ENCODE measurements at regions not wholly inside any gene's neighbourhood (a gene's known extent, or its start where the extent isn't known, plus 50 kb on each side); places are given as distances from the start of the nearest gene placed in this dataset.
"Not testable (repeated sequence)": the region's sequence is repeated elsewhere in the genome, so short reads cannot be mapped to it uniquely, and the experiment has no call there.

DNA sequence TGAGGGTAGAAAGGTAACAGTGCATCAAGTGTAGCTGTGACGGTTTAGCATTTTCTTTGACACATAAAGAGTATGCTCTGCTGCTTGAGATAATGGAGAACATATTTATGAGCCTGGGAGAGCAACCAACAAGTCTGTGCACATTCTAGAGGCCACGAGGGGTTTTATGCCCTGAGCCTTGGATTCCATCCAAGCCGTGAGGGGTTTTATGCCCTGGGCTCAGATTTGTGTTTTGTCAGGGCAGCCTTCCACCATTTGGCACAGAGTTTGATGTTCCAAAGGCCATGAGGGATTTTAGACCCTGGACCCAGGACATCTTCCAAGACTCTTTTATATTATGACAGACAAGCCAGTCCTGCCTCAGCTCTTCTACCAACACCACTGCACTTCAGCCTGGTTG, 106.4 kb downstream of the ZNF486 start:
- no peaks in the 10 kb centered on the region for H3K9me3 ChIP-seq (ENCODE audit: control insufficient read depth, low read depth, low read length)
- no peaks in the 10 kb centered on the region for H3K36me3 ChIP-seq (ENCODE audit: control insufficient read depth, insufficient read depth, low read length)
- no peaks in the 10 kb centered on the region for H3K27me3 ChIP-seq (ENCODE audit: control insufficient read depth, insufficient read depth, low read length)
- no peak overlapping the region for H3K4me3 ChIP-seq (ENCODE audit: low read length)
- no peaks in the 10 kb centered on the region for H3K4me1 ChIP-seq (ENCODE audit: control insufficient read depth, insufficient read depth, low read length)
- no CpG with 5 or more reads among the region's 3 CpGs for WGBS (ENCODE audit: insufficient coverage, low lambda C conversion rate)
- no peak overlapping the region for H3K27ac ChIP-seq (ENCODE audit: low read length)
- DNase-seq: peak in 1 of 2 donors; percentile 47

DNA sequence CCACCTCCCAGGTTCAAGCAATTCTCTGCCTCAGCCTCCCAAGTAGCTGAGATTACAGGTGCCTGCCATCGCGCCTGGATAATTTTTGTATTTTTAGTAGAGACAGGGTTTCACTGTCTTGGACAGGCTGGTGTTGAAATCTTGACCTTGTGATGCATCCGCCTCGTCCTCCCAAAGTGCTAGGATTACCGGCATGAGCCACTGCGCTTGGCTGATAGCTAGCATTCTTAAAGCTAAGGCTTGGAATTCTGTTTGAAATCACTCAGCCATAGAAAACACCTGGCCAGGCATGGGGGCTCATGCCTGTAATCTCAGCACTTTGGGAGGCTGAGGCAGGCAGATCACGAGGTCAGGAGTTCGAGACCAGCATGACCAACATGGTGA, 105.6 kb downstream of the ZNF486 start:
- H3K9me3 ChIP-seq (ENCODE audit: control insufficient read depth, low read depth, low read length); H3K4me1 ChIP-seq (ENCODE audit: control insufficient read depth, insufficient read depth, low read length); DNase-seq; H3K36me3 ChIP-seq (ENCODE audit: control insufficient read depth, insufficient read depth, low read length); H3K27ac ChIP-seq (ENCODE audit: low read length); H3K27me3 ChIP-seq (ENCODE audit: control insufficient read depth, insufficient read depth, low read length); H3K4me3 ChIP-seq (ENCODE audit: low read length): not testable (repeated sequence)
- no CpG with 5 or more reads among the region's 8 CpGs for WGBS (ENCODE audit: insufficient coverage, low lambda C conversion rate)

DNA sequence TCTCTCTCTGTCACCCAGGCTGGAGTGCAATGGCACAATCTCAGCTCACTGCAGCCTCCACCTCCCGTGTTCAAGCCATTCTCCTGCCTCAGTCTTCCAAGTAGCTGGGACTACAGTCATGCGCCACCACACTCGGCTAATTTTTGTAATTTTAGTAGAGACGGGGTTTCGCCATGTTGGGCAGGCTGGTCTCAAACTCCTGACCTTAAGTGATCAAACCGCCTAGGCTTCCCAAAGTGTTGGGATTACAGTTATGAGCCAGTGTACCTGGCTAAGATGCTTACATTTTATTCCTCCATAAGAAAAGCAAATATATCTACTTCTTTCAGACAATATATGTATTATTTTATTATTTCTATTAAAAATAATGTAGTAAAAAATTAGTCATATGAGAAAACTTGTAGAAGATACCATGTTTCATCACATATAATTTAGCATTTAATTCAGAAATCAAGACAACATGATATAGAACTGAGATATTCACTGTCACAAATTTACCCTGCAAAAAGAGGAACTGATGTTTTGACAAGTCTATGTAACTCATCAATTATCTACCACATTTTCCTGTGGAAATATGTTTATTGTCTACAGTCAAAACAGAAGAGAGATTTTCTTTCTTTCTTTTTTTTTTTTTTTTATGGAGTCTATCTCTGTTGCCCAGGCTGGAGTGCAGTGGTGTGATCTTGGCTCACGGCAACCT, 105.1 kb downstream of the ZNF486 start:
- H3K27me3 ChIP-seq (ENCODE audit: control insufficient read depth, insufficient read depth, low read length); H3K4me3 ChIP-seq (ENCODE audit: low read length); H3K36me3 ChIP-seq (ENCODE audit: control insufficient read depth, insufficient read depth, low read length); DNase-seq; H3K9me3 ChIP-seq (ENCODE audit: control insufficient read depth, low read depth, low read length); H3K4me1 ChIP-seq (ENCODE audit: control insufficient read depth, insufficient read depth, low read length); H3K27ac ChIP-seq (ENCODE audit: low read length): not testable (repeated sequence)
- WGBS (ENCODE audit: insufficient coverage, low lambda C conversion rate): no CpG with 5 or more reads among the region's 7 CpGs

DNA sequence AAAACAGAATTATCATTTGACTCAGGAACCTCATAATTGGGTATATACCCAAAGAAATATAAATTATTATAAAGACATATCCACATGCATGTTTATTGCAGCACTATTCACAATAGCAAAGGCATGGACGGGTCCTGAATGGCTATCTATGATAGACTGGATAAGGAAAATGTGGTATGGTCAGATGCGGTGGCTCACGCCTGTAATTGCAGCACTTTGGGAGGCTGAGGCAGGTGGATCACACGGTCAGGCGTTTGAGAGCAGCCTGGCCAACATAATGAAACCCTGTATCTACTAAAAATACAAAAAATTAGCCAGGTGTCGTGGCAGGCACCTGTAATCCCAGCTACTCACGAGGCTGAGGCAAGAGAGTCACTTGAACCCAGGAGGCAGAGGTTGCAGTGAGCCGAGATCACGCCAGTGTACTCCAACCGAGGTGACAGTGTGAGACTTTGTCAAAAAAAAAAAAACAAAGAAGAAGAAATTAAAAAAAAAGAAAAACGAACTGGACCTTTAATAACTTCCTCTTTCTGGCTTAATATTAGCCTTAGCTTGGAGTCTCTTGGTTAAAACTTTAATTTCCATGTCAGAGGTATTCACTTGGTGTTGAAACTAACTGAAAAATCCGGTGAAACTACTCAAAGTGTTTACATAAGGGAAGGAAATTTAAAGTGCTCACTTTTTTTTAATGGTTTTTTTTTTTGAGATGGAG, 104.4 kb downstream of the ZNF486 start:
- Histone ChIP-seq H3K36me3 (ENCODE audit: control insufficient read depth, insufficient read depth, low read length) (no peaks in the 10 kb centered on the region), H3K4me1 (ENCODE audit: control insufficient read depth, insufficient read depth, low read length) (no peaks in the 10 kb centered on the region), H3K4me3 (ENCODE audit: low read length) (no peak overlapping the region), H3K27ac (ENCODE audit: low read length) (no peak overlapping the region), H3K9me3 (ENCODE audit: control insufficient read depth, low read depth, low read length) (no peaks in the 10 kb centered on the region), H3K27me3 (ENCODE audit: control insufficient read depth, insufficient read depth, low read length) (no peaks in the 10 kb centered on the region)
- 80% methylated on average over 4 of the region's 12 CpGs for WGBS (ENCODE audit: insufficient coverage, low lambda C conversion rate)
- DNase-seq: no peak

DNA sequence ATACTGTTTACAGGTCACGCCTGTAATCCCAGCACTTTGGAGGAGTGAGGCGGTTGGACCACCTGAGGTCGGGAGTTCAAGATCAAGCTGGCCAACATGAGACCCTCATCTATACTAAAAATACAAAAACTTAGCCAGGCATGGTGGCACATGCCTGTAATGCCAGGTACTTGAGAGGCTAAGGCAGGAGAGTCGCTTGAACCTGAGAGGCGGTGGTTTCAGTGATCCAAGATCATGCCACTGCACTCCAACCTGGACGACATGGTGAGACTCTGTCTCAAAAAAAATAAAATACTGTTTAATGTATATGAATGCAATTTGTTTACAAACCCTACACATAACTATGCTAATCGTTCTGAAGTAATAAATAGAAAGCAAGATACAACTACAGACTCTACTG, 102.4 kb downstream of the ZNF486 start:
- Histone ChIP-seq H3K4me1 (ENCODE audit: control insufficient read depth, insufficient read depth, low read length) (no peaks in the 10 kb centered on the region), H3K4me3 (ENCODE audit: low read length) (no peak overlapping the region), H3K27me3 (ENCODE audit: control insufficient read depth, insufficient read depth, low read length) (no peaks in the 10 kb centered on the region), H3K27ac (ENCODE audit: low read length) (no peak overlapping the region), H3K36me3 (ENCODE audit: control insufficient read depth, insufficient read depth, low read length) (no peaks in the 10 kb centered on the region), H3K9me3 (ENCODE audit: control insufficient read depth, low read depth, low read length) (no peaks in the 10 kb centered on the region)
- WGBS (ENCODE audit: insufficient coverage, low lambda C conversion rate): no CpG with 5 or more reads among the region's 7 CpGs
- no peak for DNase-seq

DNA sequence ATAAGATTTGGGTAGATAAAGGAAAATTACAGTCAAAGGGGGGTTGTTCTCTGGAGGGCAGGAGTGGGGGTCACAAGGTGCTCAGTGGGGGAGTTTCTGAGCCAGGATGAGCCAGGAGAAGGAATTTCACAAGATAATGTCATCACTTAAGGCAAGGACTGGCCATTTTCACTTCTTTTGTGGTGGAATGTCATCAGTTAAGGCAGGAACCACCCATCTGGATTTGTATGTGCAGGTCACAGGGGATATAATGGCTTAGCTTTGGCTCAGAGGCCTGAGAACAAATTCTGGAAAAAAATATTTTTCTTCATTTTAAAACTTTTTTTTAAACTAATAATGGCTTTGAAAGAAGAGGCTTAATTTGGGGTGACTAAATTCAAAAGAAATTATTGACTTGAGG, 94.5 kb downstream of the ZNF486 start:
- DNase-seq; H3K4me1 ChIP-seq (ENCODE audit: control insufficient read depth, insufficient read depth, low read length); H3K27me3 ChIP-seq (ENCODE audit: control insufficient read depth, insufficient read depth, low read length); H3K4me3 ChIP-seq (ENCODE audit: low read length); H3K27ac ChIP-seq (ENCODE audit: low read length); H3K36me3 ChIP-seq (ENCODE audit: control insufficient read depth, insufficient read depth, low read length); H3K9me3 ChIP-seq (ENCODE audit: control insufficient read depth, low read depth, low read length): not testable (repeated sequence)

DNA sequence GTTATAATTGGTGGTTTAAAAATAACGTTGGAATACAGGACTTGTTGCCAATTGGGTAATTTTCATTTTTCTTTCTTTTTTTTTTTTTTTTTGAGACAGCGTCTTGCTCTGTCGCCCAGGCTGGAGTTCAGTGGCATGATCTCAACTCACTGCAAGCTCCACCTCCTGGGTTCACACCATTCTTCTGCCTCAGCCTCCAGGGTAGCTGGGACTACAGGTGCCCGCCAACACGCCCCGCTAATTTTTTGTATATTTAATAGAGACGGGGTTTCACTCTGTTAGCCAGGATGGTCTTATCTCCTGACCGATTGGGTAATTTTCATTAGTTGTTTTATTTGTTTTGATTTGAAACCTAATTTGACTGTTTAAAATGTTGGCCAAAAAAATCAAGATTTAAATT, 93.7 kb downstream of the ZNF486 start:
- not testable (repeated sequence) for H3K4me3 ChIP-seq (ENCODE audit: low read length); H3K9me3 ChIP-seq (ENCODE audit: control insufficient read depth, low read depth, low read length); H3K36me3 ChIP-seq (ENCODE audit: control insufficient read depth, insufficient read depth, low read length); H3K27me3 ChIP-seq (ENCODE audit: control insufficient read depth, insufficient read depth, low read length); H3K27ac ChIP-seq (ENCODE audit: low read length); H3K4me1 ChIP-seq (ENCODE audit: control insufficient read depth, insufficient read depth, low read length); DNase-seq
- 64% methylated on average over 1 of the region's 8 CpGs for WGBS (ENCODE audit: insufficient coverage, low lambda C conversion rate)

DNA sequence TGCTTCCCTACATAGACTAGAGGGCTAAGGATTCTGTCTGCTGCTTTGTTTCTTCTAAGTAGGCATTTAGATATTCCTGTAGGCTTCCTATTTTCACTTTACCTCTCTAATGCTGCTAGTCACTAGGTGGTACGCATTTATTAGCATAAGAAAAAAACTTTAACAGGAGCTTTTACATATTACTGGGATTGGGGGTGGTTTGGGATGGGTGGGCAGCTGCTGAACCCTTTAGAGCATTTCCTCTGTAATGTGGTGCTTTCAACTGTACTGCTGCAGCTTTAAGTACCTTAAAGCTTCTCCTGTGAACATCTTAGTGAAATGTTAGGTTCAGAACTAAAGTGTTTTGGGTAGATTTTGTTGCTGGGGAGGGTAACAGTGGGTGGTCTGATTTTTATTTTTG, 92.6 kb downstream of the ZNF486 start:
- WGBS (ENCODE audit: insufficient coverage, low lambda C conversion rate): no CpG with 5 or more reads among the region's 1 CpG
- DNase-seq: no peak
- Histone ChIP-seq H3K36me3 (ENCODE audit: control insufficient read depth, insufficient read depth, low read length) (no peaks in the 10 kb centered on the region), H3K4me3 (ENCODE audit: low read length) (no peak overlapping the region), H3K27me3 (ENCODE audit: control insufficient read depth, insufficient read depth, low read length) (no peaks in the 10 kb centered on the region), H3K27ac (ENCODE audit: low read length) (no peak overlapping the region), H3K4me1 (ENCODE audit: control insufficient read depth, insufficient read depth, low read length) (no peaks in the 10 kb centered on the region), H3K9me3 (ENCODE audit: control insufficient read depth, low read depth, low read length) (no peaks in the 10 kb centered on the region)

DNA sequence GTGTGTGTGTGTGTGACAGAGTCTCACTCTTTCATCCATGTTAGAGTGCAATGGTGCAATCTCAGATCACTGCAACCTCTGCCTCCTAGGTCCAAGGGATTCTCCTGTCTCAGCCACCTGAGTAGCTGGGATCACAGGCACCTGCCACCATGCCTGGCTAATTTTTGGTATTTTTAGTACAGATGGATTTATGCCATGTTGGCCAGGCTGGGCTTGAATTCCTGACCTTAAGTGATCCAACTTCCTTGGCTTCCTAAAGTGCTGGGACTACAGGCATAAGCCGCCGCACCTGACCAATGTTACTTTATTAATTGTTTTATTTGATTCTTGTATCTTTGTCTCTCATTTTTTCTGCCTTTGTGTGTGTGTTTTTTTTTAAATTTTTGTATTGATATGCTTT, 89.6 kb downstream of the ZNF486 start:
- Histone ChIP-seq H3K27me3 (ENCODE audit: control insufficient read depth, insufficient read depth, low read length) (no peaks in the 10 kb centered on the region), H3K4me3 (ENCODE audit: low read length) (no peak overlapping the region), H3K9me3 (ENCODE audit: control insufficient read depth, low read depth, low read length) (no peaks in the 10 kb centered on the region), H3K36me3 (ENCODE audit: control insufficient read depth, insufficient read depth, low read length) (no peaks in the 10 kb centered on the region), H3K4me1 (ENCODE audit: control insufficient read depth, insufficient read depth, low read length) (no peaks in the 10 kb centered on the region), H3K27ac (ENCODE audit: low read length) (no peak overlapping the region)
- DNase-seq: no peak
- no CpG with 5 or more reads among the region's 2 CpGs for WGBS (ENCODE audit: insufficient coverage, low lambda C conversion rate)

DNA sequence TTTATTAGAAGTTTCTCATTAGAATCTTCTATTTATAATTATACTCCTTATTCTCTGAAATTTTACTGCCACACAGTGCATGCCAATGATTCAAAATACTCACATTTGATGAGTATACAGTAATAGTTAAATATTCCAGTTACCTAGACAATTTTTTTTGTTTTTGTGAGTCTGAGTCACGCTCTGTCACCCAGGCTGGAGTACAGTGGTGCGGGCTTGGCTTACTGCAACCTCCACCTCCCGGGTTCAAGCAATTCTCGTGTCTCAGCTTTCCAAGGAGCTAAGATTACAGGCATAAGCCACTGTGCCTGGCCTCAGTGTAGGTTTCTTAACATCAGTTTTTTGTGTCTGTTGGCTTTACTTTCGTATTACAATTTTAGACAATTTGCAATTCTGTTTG, 87.1 kb downstream of the ZNF486 start:
- H3K27ac ChIP-seq (ENCODE audit: low read length): peak overlapping the region; percentile 77
- peaks cover 10% of the 10 kb centered on the region for H3K4me1 ChIP-seq (ENCODE audit: control insufficient read depth, insufficient read depth, low read length)
- no peak overlapping the region for H3K4me3 ChIP-seq (ENCODE audit: low read length)
- no peaks in the 10 kb centered on the region for H3K9me3 ChIP-seq (ENCODE audit: control insufficient read depth, low read depth, low read length)
- H3K36me3 ChIP-seq (ENCODE audit: control insufficient read depth, insufficient read depth, low read length): no peaks in the 10 kb centered on the region
- DNase-seq: no peak
- no peaks in the 10 kb centered on the region for H3K27me3 ChIP-seq (ENCODE audit: control insufficient read depth, insufficient read depth, low read length)
- no CpG with 5 or more reads among the region's 5 CpGs for WGBS (ENCODE audit: insufficient coverage, low lambda C conversion rate)

DNA sequence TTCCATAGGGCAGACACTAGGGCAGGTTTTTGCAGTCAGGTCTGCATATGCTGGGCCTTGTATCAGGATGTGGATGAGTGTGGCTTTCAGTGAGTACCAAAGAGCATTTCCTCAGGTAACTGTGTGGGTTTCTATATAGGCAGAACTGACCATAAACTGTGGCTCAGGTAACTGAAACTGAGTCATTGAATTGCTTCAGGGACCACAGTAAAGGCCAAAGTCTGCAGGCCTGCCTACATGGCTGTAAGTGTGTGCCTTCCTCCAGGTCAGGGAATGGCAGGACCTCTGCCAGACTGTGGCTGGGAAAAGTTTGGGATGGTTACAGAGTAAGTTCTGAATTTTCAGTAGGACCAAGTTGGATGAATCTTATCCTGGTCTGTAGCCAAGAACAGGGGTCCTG, 85.6 kb downstream of the ZNF486 start:
- peak; percentile 73 to 87 for DNase-seq
- no peaks in the 10 kb centered on the region for H3K27me3 ChIP-seq (ENCODE audit: control insufficient read depth, insufficient read depth, low read length)
- peak overlapping the region; percentile 77 for H3K27ac ChIP-seq (ENCODE audit: low read length)

More for the DNA sequence above, 85.6 kb downstream of the ZNF486 start:
- peaks cover 10% of the 10 kb centered on the region for H3K4me1 ChIP-seq (ENCODE audit: control insufficient read depth, insufficient read depth, low read length)
- no peaks in the 10 kb centered on the region for H3K36me3 ChIP-seq (ENCODE audit: control insufficient read depth, insufficient read depth, low read length)
- no peaks in the 10 kb centered on the region for H3K9me3 ChIP-seq (ENCODE audit: control insufficient read depth, low read depth, low read length)
- H3K4me3 ChIP-seq (ENCODE audit: low read length): no peak overlapping the region
